PC-9 (cell line): ENCODE measurements at regions not wholly inside any gene's neighbourhood (a gene's known extent, or its start where the extent isn't known, plus 50 kb on each side); places are given as distances from the start of the nearest gene placed in this dataset.
"Not testable (repeated sequence)": the region's sequence is repeated elsewhere in the genome, so short reads cannot be mapped to it uniquely, and the experiment has no call there.

Source experiments
- EZH2 ChIP-seq: fragments of 200-600 bp; sonication (generic); IDR thresholded peaks from 2 replicates; pipeline ENCODE4 v1.8.0; 2017; ENCODE audit warnings: antibody characterized with exemption, low read depth
- TF ChIP-seq, protein P1 (sequence below): fragments of 200-600 bp; sonication (generic); conservative IDR thresholded peaks from 2 replicates; pipeline ENCODE4 v1.6.1; 2017; ENCODE audit warnings: mixed run types, antibody characterized with exemption, mild to moderate bottlenecking, moderate library complexity

DNA sequence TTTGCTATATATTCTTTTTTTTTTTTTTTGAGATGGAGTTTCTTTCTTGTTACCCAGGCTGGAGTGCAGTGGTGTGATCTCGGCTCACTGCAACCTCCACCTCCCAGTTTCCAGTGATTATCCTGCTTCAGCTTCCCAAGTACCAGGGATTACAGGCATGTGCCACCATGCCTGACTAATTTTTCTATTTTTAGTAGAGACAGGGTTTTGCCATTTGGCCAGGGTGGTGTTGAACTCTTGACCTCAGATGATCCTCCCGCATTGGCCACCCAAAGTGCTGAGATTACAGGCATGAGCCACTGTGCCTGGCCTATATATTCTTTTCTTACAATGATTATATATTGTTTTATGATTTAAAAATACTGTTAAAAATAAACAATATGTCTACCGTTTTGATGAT lies 86.6 kb downstream of the FHIP1A start:
- TF ChIP-seq, protein P1, sequence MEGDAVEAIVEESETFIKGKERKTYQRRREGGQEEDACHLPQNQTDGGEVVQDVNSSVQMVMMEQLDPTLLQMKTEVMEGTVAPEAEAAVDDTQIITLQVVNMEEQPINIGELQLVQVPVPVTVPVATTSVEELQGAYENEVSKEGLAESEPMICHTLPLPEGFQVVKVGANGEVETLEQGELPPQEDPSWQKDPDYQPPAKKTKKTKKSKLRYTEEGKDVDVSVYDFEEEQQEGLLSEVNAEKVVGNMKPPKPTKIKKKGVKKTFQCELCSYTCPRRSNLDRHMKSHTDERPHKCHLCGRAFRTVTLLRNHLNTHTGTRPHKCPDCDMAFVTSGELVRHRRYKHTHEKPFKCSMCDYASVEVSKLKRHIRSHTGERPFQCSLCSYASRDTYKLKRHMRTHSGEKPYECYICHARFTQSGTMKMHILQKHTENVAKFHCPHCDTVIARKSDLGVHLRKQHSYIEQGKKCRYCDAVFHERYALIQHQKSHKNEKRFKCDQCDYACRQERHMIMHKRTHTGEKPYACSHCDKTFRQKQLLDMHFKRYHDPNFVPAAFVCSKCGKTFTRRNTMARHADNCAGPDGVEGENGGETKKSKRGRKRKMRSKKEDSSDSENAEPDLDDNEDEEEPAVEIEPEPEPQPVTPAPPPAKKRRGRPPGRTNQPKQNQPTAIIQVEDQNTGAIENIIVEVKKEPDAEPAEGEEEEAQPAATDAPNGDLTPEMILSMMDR = not testable (repeated sequence)
- TF ChIP-seq EZH2 = not testable (repeated sequence)
